HUES64 (cell line): ENCODE measurements at regions not wholly inside any gene's neighbourhood (a gene's known extent, or its start where the extent isn't known, plus 50 kb on each side); places are given as distances from the start of the nearest gene placed in this dataset.
"Not testable (repeated sequence)": the region's sequence is repeated elsewhere in the genome, so short reads cannot be mapped to it uniquely, and the experiment has no call there.

ENCODE experiments used
- H3K27ac ChIP-seq: 2 replicates; pipeline ENCODE4 v1.7.0; 2013; ENCODE audit warnings: low read depth, low read length, inconsistent platforms
- H3K27me3 ChIP-seq: 2 replicates; pipeline ENCODE4 v1.6.1; 2013; ENCODE audit warnings: mild to moderate bottlenecking, low read length; ENCODE audit not compliant: insufficient read depth
- H3K36me3 ChIP-seq: 2 replicates; pipeline ENCODE4 v1.6.1; 2013; ENCODE audit warnings: mild to moderate bottlenecking, low read length; ENCODE audit not compliant: insufficient read depth
- H3K4me1 ChIP-seq: 2 replicates; pipeline ENCODE4 v1.6.1; 2013; ENCODE audit warnings: mild to moderate bottlenecking, low read length, moderate library complexity; ENCODE audit not compliant: insufficient read depth
- H3K4me3 ChIP-seq: 2 replicates; pipeline ENCODE4 v1.5.1; 2013; ENCODE audit warnings: mild to moderate bottlenecking, low read length, moderate library complexity
- H3K9ac ChIP-seq: 2 replicates; pipeline ENCODE4 v1.6.1; 2013; ENCODE audit warnings: mild to moderate bottlenecking, low read depth, low read length
- H3K9me3 ChIP-seq: 2 replicates; pipeline ENCODE4 v1.6.1; 2013; ENCODE audit warnings: low read depth, low read length; ENCODE audit not compliant: insufficient read depth
- whole genome bisulfite sequencing: fragments of 150-250, 120-280 bp; methylation state at CpG from one replicate; pipeline ENCODE4 v1.1.7; 2013; ENCODE audit warnings: missing lambda C conversion rate; 5-methylcytosine and 5-hydroxymethylcytosine counted together

GRCh38 chr5:68114378-68115040, 101.0 kb upstream of the PIK3R1 start:
- Histone ChIP-seq H3K4me1 (no peaks in the 10 kb centered on the region), H3K4me3 (no peak overlapping the region), H3K36me3 (no peaks in the 10 kb centered on the region), H3K27me3 (no peaks in the 10 kb centered on the region), H3K9me3 (no peaks in the 10 kb centered on the region), H3K9ac (no peak overlapping the region), H3K27ac (no peak overlapping the region)
- whole genome bisulfite sequencing, result 88% methylated on average over 2 of the region's 2 CpGs

GRCh38 chr5:68112658-68113057, 102.9 kb upstream of the PIK3R1 start:
- no peak overlapping the region for H3K9ac ChIP-seq
- 85% methylated on average over 2 of the region's 2 CpGs for WGBS

GRCh38 chr5:68110894-68111293, 104.7 kb upstream of the PIK3R1 start:
- H3K9ac ChIP-seq, result no peak overlapping the region
- no peaks in the 10 kb centered on the region for H3K36me3 ChIP-seq
- no peak overlapping the region for H3K27ac ChIP-seq
- 81% methylated on average over 1 of the region's 1 CpG for WGBS
- H3K27me3 ChIP-seq, result no peaks in the 10 kb centered on the region
- no peak overlapping the region for H3K4me3 ChIP-seq
- no peaks in the 10 kb centered on the region for H3K4me1 ChIP-seq
- no peaks in the 10 kb centered on the region for H3K9me3 ChIP-seq

More at GRCh38 chr5:68112658-68113057, 102.9 kb upstream of the PIK3R1 start:
- Histone ChIP-seq H3K27ac (no peak overlapping the region), H3K4me1 (no peaks in the 10 kb centered on the region), H3K4me3 (no peak overlapping the region), H3K27me3 (no peaks in the 10 kb centered on the region), H3K9me3 (no peaks in the 10 kb centered on the region), H3K36me3 (no peaks in the 10 kb centered on the region)

GRCh38 chr5:68110264-68110663, 105.3 kb upstream of the PIK3R1 start:
- H3K27me3 ChIP-seq, result no peaks in the 10 kb centered on the region
- H3K9me3 ChIP-seq, result no peaks in the 10 kb centered on the region
- H3K4me1 ChIP-seq, result no peaks in the 10 kb centered on the region
- no peak overlapping the region for H3K4me3 ChIP-seq
- H3K27ac ChIP-seq, result no peak overlapping the region
- no peaks in the 10 kb centered on the region for H3K36me3 ChIP-seq
- no peak overlapping the region for H3K9ac ChIP-seq
- 92% methylated on average over 1 of the region's 1 CpG for WGBS

- not testable (repeated sequence) for H3K9me3 ChIP-seq, H3K27ac ChIP-seq, H3K27me3 ChIP-seq, H3K4me3 ChIP-seq, H3K4me1 ChIP-seq, H3K9ac ChIP-seq, H3K36me3 ChIP-seq
- 91% methylated on average over 2 of the region's 2 CpGs for WGBS
These were observed 111.3 kb upstream of the PIK3R1 start for GRCh38 chr5:68104217-68104616.

- not testable (repeated sequence) for H3K27me3 ChIP-seq, H3K4me3 ChIP-seq, H3K9ac ChIP-seq, H3K36me3 ChIP-seq, H3K4me1 ChIP-seq, H3K9me3 ChIP-seq, H3K27ac ChIP-seq
- WGBS, result 94% methylated on average over 4 of the region's 4 CpGs
These were observed 112.3 kb upstream of the PIK3R1 start for GRCh38 chr5:68103297-68103696.

- Histone ChIP-seq H3K4me1 (no peaks in the 10 kb centered on the region), H3K27ac (no peak overlapping the region), H3K4me3 (no peak overlapping the region), H3K9ac (no peak overlapping the region), H3K27me3 (no peaks in the 10 kb centered on the region), H3K36me3 (no peaks in the 10 kb centered on the region), H3K9me3 (no peaks in the 10 kb centered on the region)
- WGBS, result 87% methylated on average over 5 of the region's 5 CpGs
These were observed 116.2 kb upstream of the PIK3R1 start for GRCh38 chr5:68099327-68099726.

GRCh38 chr5:68093455-68094159, 121.9 kb upstream of the PIK3R1 start:
- H3K4me1 ChIP-seq, result no peaks in the 10 kb centered on the region
- no peak overlapping the region for H3K4me3 ChIP-seq
- H3K9me3 ChIP-seq, result no peaks in the 10 kb centered on the region
- no peaks in the 10 kb centered on the region for H3K36me3 ChIP-seq
- no peak overlapping the region for H3K27ac ChIP-seq
- H3K27me3 ChIP-seq, result no peaks in the 10 kb centered on the region
- no peak overlapping the region for H3K9ac ChIP-seq
- WGBS, result 92% methylated on average over 3 of the region's 3 CpGs

GRCh38 chr5:68088302-68088701, 127.3 kb upstream of the PIK3R1 start:
- H3K27ac ChIP-seq, result no peak overlapping the region
- no peaks in the 10 kb centered on the region for H3K9me3 ChIP-seq
- no peak overlapping the region for H3K9ac ChIP-seq
- no peaks in the 10 kb centered on the region for H3K4me1 ChIP-seq
- no peaks in the 10 kb centered on the region for H3K36me3 ChIP-seq
- no peak overlapping the region for H3K4me3 ChIP-seq
- 98% methylated on average over 2 of the region's 3 CpGs for WGBS
- H3K27me3 ChIP-seq, result no peaks in the 10 kb centered on the region

- no peak overlapping the region for H3K9ac ChIP-seq
- no peaks in the 10 kb centered on the region for H3K4me1 ChIP-seq
- no peak overlapping the region for H3K27ac ChIP-seq
- no peaks in the 10 kb centered on the region for H3K9me3 ChIP-seq
- WGBS, result 84% methylated on average over 3 of the region's 3 CpGs
- H3K4me3 ChIP-seq, result no peak overlapping the region
- H3K27me3 ChIP-seq, result no peaks in the 10 kb centered on the region
- no peaks in the 10 kb centered on the region for H3K36me3 ChIP-seq
These were observed 127.7 kb upstream of the PIK3R1 start for GRCh38 chr5:68087866-68088265.

GRCh38 chr5:68086857-68087256, 128.7 kb upstream of the PIK3R1 start:
- Histone ChIP-seq H3K9me3 (no peaks in the 10 kb centered on the region), H3K4me1 (no peaks in the 10 kb centered on the region), H3K4me3 (no peak overlapping the region), H3K27me3 (no peaks in the 10 kb centered on the region), H3K9ac (no peak overlapping the region), H3K36me3 (no peaks in the 10 kb centered on the region), H3K27ac (no peak overlapping the region)
- 95% methylated on average over 6 of the region's 7 CpGs for WGBS
